ENCODE measurements at regions not wholly inside any gene's neighbourhood (a gene's known extent, or its start where the extent isn't known, plus 50 kb on each side); places are given as distances from the start of the nearest gene placed in this dataset.
"Not testable (repeated sequence)": the region's sequence is repeated elsewhere in the genome, so short reads cannot be mapped to it uniquely, and the experiment has no call there.

GRCh38 chr12:58009405-58010195 is 68.2 kb downstream of the ATP23 start:
- ATAC-seq (ENCODE audit: insufficient number of reproducible peaks, low FRiP score, low read depth) (no peak), DNase-seq (ENCODE audit: low spot score) (no peak)
- Histone ChIP-seq H3K27me3 (replicated peaks; ENCODE audit: insufficient read depth) (no peaks in the 10 kb centered on the region), H3K9me3 (no peaks in the 10 kb centered on the region), H3K27ac (no peak overlapping the region), H3K4me1 (ENCODE audit: control insufficient read depth in 1 of 2, low read depth in 2 of 2) (peaks cover 0 to 3% of the 10 kb centered on the region in 2 donors), H3K36me3 (no peaks in the 10 kb centered on the region), H3K4me3 (no peak overlapping the region)
- no peak for TF ChIP-seq CTCF (IDR thresholded peaks at IDR 0.05)

- no peak for ATAC-seq (ENCODE audit: insufficient number of reproducible peaks, low FRiP score, low read depth)
- Histone ChIP-seq H3K27me3 (replicated peaks; ENCODE audit: insufficient read depth) (no peaks in the 10 kb centered on the region), H3K4me1 (ENCODE audit: control insufficient read depth in 1 of 2, low read depth in 2 of 2) (peaks cover 0 to 3% of the 10 kb centered on the region in 2 donors)
Observed at GRCh38 chr12:58011676-58012075, 70.3 kb downstream of the ATP23 start.

GRCh38 chr12:58022379-58023020 is 81.1 kb downstream of the ATP23 start:
- not testable (repeated sequence) for ATAC-seq (ENCODE audit: insufficient number of reproducible peaks, low FRiP score, low read depth); H3K9me3 ChIP-seq; H3K4me1 ChIP-seq (ENCODE audit: control insufficient read depth in 1 of 2, low read depth in 2 of 2); H3K27ac ChIP-seq; H3K36me3 ChIP-seq; H3K27me3 ChIP-seq (replicated peaks; ENCODE audit: insufficient read depth); DNase-seq (ENCODE audit: low spot score); H3K4me3 ChIP-seq

More at GRCh38 chr12:58011676-58012075, 70.3 kb downstream of the ATP23 start:
- no peak for TF ChIP-seq CTCF (IDR thresholded peaks at IDR 0.05)
- H3K4me3 ChIP-seq, result no peak overlapping the region
- no peaks in the 10 kb centered on the region for H3K36me3 ChIP-seq
- H3K9me3 ChIP-seq, result no peaks in the 10 kb centered on the region
- DNase-seq (ENCODE audit: low spot score), result no peak
- H3K27ac ChIP-seq, result no peak overlapping the region

- TF ChIP-seq CTCF (IDR thresholded peaks at IDR 0.05), result no peak
- no peak for DNase-seq (ENCODE audit: low spot score)
- no peaks in the 10 kb centered on the region for H3K4me1 ChIP-seq (ENCODE audit: control insufficient read depth in 1 of 2, low read depth in 2 of 2)
- no peaks in the 10 kb centered on the region for H3K27me3 ChIP-seq (replicated peaks; ENCODE audit: insufficient read depth)
- H3K36me3 ChIP-seq, result no peaks in the 10 kb centered on the region
- no peak for ATAC-seq (ENCODE audit: insufficient number of reproducible peaks, low FRiP score, low read depth)
- H3K4me3 ChIP-seq, result no peak overlapping the region
- no peaks in the 10 kb centered on the region for H3K9me3 ChIP-seq
- H3K27ac ChIP-seq, result no peak overlapping the region
Observed at GRCh38 chr12:58025431-58025830, 84.1 kb downstream of the ATP23 start.

GRCh38 chr12:58026426-58026825 is 85.1 kb downstream of the ATP23 start:
- Histone ChIP-seq H3K27me3 (replicated peaks; ENCODE audit: insufficient read depth) (no peaks in the 10 kb centered on the region), H3K4me3 (no peak overlapping the region), H3K27ac (no peak overlapping the region), H3K9me3 (no peaks in the 10 kb centered on the region), H3K36me3 (no peaks in the 10 kb centered on the region), H3K4me1 (ENCODE audit: control insufficient read depth in 1 of 2, low read depth in 2 of 2) (no peaks in the 10 kb centered on the region)
- no peak for DNase-seq (ENCODE audit: low spot score)
- no peak for ATAC-seq (ENCODE audit: insufficient number of reproducible peaks, low FRiP score, low read depth)
- TF ChIP-seq CTCF (IDR thresholded peaks at IDR 0.05), result no peak

Data from thoracic aorta (tissue), 2 donors.